ENCODE measurements at regions not wholly inside any gene's neighbourhood (a gene's known extent, or its start where the extent isn't known, plus 50 kb on each side); places are given as distances from the start of the nearest gene placed in this dataset.

- TF ChIP-seq CTCF (IDR thresholded peaks at IDR 0.05; ENCODE audit: control extremely low read depth in 1 of 3, insufficient read depth in 1 of 3, low read depth in 1 of 3, low read length in 3 of 3): no peak
Observed at GRCh38 chr3:3599016-3599415, 200.2 kb upstream of the LRRN1 start (continued).

Measured in H1 (cell line).